ENCODE measurements at regions not wholly inside any gene's neighbourhood (a gene's known extent, or its start where the extent isn't known, plus 50 kb on each side); places are given as distances from the start of the nearest gene placed in this dataset.
A peak's percentile ranks its signal among the peaks of the same experiment; 100 is the strongest.

- H3K27me3 ChIP-seq = no peaks in the 10 kb centered on the region
- H3K27ac ChIP-seq = no peak overlapping the region
- H3K36me3 ChIP-seq = no peaks in the 10 kb centered on the region
- no peaks in the 10 kb centered on the region for H3K9me3 ChIP-seq (replicated peaks)
- no peak overlapping the region for H3K4me3 ChIP-seq
- DNase-seq = peak in 1 of 2 experiments; percentile 13
- H3K4me1 ChIP-seq = peaks cover 5% of the 10 kb centered on the region; the same call in 1 of the 2 replicates
Measured at GRCh38 chr18:75544496-75544895, 117.0 kb upstream of the SMIM21 start.

DNA sequence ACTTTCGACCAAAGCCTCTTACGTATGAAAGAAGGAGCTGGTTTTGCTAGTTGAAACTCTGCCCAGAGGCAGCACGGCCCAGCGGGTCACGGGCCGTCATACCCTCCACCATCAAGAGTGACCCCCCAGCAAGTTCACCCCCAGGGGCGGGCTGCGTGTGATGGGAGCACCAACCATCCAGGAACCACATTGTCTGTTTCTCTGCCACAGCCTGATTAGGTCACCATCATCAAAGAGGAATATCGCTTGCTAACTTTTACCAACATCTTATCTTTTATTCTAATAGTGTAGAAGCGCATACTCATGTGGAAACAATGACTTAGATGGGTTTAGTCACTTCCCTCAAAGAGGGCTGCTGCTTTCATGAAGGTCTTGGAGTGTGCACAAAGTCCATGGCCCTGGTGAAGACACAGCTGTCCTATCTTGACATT, 116.6 kb upstream of the SMIM21 start:
- no peaks in the 10 kb centered on the region for H3K9me3 ChIP-seq (replicated peaks)
- no peaks in the 10 kb centered on the region for H3K27me3 ChIP-seq
- H3K4me3 ChIP-seq = no peak overlapping the region
- peaks cover 5% of the 10 kb centered on the region; the same call in 1 of the 2 replicates for H3K4me1 ChIP-seq
- H3K27ac ChIP-seq = no peak overlapping the region
- DNase-seq = no peak
- no peaks in the 10 kb centered on the region for H3K36me3 ChIP-seq

DNA sequence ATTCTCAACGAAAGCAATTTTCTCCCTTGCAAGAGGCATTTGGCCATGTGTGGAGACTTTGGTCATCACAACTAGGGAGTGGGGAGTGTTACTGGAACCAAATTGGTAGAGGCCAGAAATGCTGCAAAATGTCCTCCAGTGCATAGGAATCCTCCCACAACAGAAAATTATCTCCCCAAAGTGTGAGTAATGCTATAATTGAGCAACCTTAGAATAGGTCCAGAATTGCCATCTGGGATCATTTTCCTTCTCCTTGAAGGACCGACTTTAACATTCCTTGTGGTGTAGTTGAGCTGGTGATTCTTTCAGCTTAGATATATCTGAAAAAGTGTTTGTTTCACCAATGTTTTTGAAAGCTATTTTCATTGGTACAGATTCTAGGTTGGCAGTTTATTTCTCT, 111.2 kb upstream of the SMIM21 start:
- no peaks in the 10 kb centered on the region for H3K4me1 ChIP-seq
- no peak overlapping the region for H3K4me3 ChIP-seq
- H3K27me3 ChIP-seq = no peaks in the 10 kb centered on the region
- no peak overlapping the region for H3K27ac ChIP-seq
- H3K36me3 ChIP-seq = no peaks in the 10 kb centered on the region
- H3K9me3 ChIP-seq (replicated peaks) = no peaks in the 10 kb centered on the region
- no peak for DNase-seq

GRCh38 chr18:75533950-75534349, 106.4 kb upstream of the SMIM21 start:
- DNase-seq = peak; percentile 28 to 59
- H3K27me3 ChIP-seq = no peaks in the 10 kb centered on the region
- no peak overlapping the region for H3K4me3 ChIP-seq
- peaks cover 19% of the 10 kb centered on the region for H3K4me1 ChIP-seq
- H3K9me3 ChIP-seq (replicated peaks) = no peaks in the 10 kb centered on the region
- H3K36me3 ChIP-seq = no peaks in the 10 kb centered on the region
- no peak overlapping the region for H3K27ac ChIP-seq

DNA sequence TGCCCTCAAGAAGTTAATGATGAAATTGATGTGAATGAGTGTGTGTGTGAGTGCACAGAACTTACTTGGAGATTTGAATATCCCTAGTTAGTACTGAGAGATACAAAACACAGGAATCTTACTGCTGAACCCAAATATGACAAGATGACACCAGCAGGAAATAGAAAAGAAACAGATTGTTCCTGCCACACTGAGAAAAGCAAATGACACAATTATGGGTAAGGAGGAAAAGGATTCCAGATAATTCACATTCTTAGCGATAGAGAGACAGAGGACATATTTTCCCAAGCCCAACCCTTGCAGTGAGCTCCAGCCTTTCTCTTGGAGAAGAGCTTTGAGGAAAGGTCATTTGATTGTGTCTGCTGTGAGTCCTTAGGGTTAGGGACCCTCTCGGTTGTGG, 105.7 kb upstream of the SMIM21 start:
- H3K4me1 ChIP-seq = peaks cover 22% of the 10 kb centered on the region
- no peak for DNase-seq
- H3K4me3 ChIP-seq = no peak overlapping the region
- H3K27me3 ChIP-seq = no peaks in the 10 kb centered on the region
- H3K36me3 ChIP-seq = no peaks in the 10 kb centered on the region
- no peaks in the 10 kb centered on the region for H3K9me3 ChIP-seq (replicated peaks)
- H3K27ac ChIP-seq = no peak overlapping the region

DNA sequence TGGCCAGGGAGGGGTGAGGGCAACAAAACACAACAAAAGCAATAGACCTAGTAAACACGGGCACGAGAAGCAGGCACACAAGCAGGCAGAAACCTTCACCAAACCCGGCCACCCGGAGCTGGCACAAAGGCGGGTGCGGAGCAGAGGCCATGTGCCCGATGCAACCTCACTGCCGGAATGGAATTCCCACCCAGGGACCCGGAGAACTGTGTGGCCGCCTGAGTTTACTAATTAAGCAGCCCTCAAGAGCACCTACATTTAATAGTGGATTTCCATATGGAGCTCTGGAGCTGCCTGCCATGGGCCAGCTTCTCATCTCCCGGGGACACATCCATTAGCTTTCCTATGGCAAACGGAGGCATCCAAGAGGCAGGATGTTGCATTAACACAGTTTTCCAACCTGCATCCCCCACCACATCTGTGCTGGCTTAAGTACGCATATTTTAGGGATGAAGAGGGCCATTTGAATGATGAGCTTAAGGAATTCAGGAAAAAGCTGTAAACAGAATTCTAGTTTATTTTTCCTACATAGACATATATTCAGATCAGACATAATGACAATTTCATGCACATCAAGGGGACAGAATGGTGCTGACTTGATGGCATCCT, 104.5 kb upstream of the SMIM21 start:
- Histone ChIP-seq H3K27me3 (no peaks in the 10 kb centered on the region), H3K9me3 (replicated peaks) (no peaks in the 10 kb centered on the region), H3K4me1 (peaks cover 22% of the 10 kb centered on the region), H3K27ac (no peak overlapping the region), H3K36me3 (no peaks in the 10 kb centered on the region), H3K4me3 (no peak overlapping the region)
- DNase-seq = no peak

DNA sequence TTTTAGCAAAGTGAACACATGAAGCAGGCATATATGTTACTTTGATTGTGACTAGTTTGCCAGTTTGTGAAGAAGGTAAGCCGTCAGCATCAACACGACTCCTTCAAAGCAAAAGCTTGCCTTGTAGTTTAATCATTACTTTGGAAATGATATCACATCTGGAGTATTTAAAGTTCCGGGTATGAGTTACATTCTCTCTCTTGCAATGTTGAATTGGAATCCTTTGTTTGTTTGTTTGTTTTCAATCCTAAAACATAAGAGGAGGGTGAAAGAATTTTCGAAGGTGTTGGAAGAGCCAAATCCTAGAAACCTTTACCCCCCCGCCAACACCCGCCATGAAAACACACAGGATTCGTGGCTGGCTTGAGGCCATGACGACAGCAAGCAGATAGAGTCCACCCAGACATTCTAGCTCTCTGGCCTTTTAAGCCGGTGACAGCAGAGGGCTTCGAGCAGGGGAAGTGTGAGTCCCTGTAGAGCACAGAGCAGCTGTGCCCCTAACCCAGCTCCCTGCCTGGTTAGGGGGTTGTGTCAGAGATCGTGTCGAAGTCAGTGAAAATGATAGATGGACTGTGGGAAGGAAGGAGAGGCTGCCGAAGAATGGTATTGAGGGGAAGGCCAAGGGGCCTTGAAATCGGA, 103.8 kb upstream of the SMIM21 start:
- Histone ChIP-seq H3K27ac (no peak overlapping the region; the same call in 1 of the 2 replicates), H3K4me1 (peaks cover 22% of the 10 kb centered on the region), H3K36me3 (no peaks in the 10 kb centered on the region), H3K27me3 (no peaks in the 10 kb centered on the region), H3K9me3 (replicated peaks) (no peaks in the 10 kb centered on the region), H3K4me3 (no peak overlapping the region)
- DNase-seq = no peak

GRCh38 chr18:75530566-75531211, 103.2 kb upstream of the SMIM21 start:
- no peaks in the 10 kb centered on the region for H3K36me3 ChIP-seq
- H3K27ac ChIP-seq = peak overlapping the region; percentile 89
- H3K27me3 ChIP-seq = no peaks in the 10 kb centered on the region
- no peak overlapping the region for H3K4me3 ChIP-seq
- peak in 1 of 2 experiments; percentile 9 for DNase-seq
- no peaks in the 10 kb centered on the region for H3K9me3 ChIP-seq (replicated peaks)
- H3K4me1 ChIP-seq = peaks cover 22% of the 10 kb centered on the region

- no peaks in the 10 kb centered on the region for H3K36me3 ChIP-seq
- no peaks in the 10 kb centered on the region for H3K27me3 ChIP-seq
- H3K4me3 ChIP-seq = no peak overlapping the region
- peak overlapping the region; percentile 89 for H3K27ac ChIP-seq
- DNase-seq = peak in 1 of 2 experiments; percentile 22
- no peaks in the 10 kb centered on the region for H3K9me3 ChIP-seq (replicated peaks)
- H3K4me1 ChIP-seq = peaks cover 22% of the 10 kb centered on the region
Measured at GRCh38 chr18:75530118-75530517, 102.6 kb upstream of the SMIM21 start.

DNA sequence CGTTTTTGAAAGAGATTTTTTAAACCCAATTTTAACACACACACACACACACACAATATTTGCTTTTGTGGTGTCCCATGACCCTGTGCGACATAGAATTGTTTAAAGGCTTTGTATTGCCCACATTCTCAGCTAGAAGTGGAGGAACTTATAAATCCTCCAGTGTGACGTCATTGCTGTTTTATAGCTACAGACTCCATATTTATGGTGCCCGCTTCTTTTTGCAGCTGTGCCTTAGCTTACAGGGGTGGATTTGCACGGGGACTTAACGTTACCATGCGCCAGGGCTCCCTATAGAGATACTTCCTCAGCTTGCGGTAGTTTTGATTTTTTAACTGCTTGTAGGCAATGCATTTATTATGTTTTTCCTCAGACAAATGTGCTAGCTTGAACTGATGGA, 101.9 kb upstream of the SMIM21 start:
- H3K27ac ChIP-seq = peak overlapping the region; percentile 89
- H3K27me3 ChIP-seq = no peaks in the 10 kb centered on the region
- H3K4me1 ChIP-seq = peaks cover 22% of the 10 kb centered on the region
- peak overlapping the region; percentile 17 for H3K4me3 ChIP-seq
- H3K9me3 ChIP-seq (replicated peaks) = no peaks in the 10 kb centered on the region
- H3K36me3 ChIP-seq = no peaks in the 10 kb centered on the region
- DNase-seq = peak; percentile 75 to 87

DNA sequence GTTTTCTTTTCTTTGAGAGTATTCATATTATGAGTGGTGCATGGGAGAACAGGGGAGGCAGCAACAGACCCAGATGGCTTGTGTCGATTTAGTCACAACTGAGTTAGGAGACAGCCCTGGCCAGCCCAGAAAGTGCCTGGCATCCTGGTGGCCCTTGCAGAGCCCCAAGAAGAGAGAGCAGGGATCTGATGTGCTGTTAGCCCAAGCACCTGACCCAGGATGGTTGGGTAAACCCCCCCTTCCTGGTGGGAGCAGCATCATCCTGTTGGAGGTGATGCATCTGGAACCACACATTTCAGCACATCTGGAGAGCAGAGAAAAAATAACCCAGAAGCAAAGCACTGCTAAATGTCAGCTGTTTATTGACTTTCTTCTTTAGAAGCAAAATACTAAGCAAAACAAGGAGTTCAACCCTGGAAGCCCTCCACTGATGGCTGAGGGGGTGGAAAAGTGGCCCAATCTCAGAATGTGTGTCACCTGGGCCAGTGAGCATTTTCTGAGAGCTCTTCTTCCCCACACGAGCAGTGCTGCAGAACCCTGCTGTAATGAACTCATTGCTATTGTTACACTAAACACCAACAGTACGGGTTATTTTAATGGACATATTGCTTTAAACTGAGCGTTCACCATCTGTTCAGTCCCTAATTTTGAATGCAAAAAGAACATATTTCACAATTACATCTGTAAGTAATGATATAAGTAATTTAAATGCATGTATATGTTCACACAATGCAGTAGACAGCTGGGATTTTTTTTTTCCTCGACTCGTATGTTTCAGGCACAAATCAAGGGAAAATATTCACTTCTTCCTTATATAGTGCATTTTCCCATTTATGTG, 100.6 kb upstream of the SMIM21 start:
- DNase-seq = no peak
- H3K4me3 ChIP-seq = no peak overlapping the region
- peaks cover 22% of the 10 kb centered on the region for H3K4me1 ChIP-seq
- no peaks in the 10 kb centered on the region for H3K27me3 ChIP-seq
- H3K9me3 ChIP-seq (replicated peaks) = no peaks in the 10 kb centered on the region
- no peaks in the 10 kb centered on the region for H3K36me3 ChIP-seq
- no peak overlapping the region for H3K27ac ChIP-seq

- Histone ChIP-seq H3K4me3 (no peak overlapping the region), H3K36me3 (no peaks in the 10 kb centered on the region), H3K27me3 (no peaks in the 10 kb centered on the region), H3K4me1 (peaks cover 22% of the 10 kb centered on the region), H3K9me3 (replicated peaks) (no peaks in the 10 kb centered on the region), H3K27ac (no peak overlapping the region)
- no peak for DNase-seq
Measured at GRCh38 chr18:75526038-75526437, 98.5 kb upstream of the SMIM21 start.

GRCh38 chr18:75525331-75525730, 97.8 kb upstream of the SMIM21 start:
- Histone ChIP-seq H3K36me3 (no peaks in the 10 kb centered on the region), H3K4me1 (peaks cover 15% of the 10 kb centered on the region), H3K27ac (no peak overlapping the region), H3K9me3 (replicated peaks) (no peaks in the 10 kb centered on the region), H3K27me3 (no peaks in the 10 kb centered on the region), H3K4me3 (no peak overlapping the region)
- DNase-seq = no peak

DNA sequence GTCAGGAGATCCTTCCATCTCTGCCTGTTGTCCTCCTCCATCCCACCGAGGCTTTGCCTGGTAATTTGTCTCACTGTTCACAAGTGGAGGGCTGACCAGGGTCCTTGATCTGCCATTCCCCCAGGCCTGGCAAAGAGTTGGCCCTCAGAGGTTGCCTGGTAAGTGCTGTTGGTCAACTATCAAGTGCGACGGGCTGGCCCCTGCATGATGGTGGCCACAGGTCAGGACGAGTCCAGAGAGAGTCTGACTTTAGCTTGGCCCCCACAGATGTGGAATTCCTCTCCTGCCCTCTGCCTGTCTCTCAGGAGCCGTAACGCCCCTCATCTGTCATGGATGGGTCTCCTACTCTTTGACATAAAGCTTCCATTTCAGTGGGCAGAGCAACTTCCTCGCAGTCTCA, 97.3 kb upstream of the SMIM21 start:
- Histone ChIP-seq H3K4me1 (peaks cover 10% of the 10 kb centered on the region), H3K4me3 (no peak overlapping the region), H3K36me3 (no peaks in the 10 kb centered on the region), H3K27ac (no peak overlapping the region), H3K9me3 (replicated peaks) (no peaks in the 10 kb centered on the region), H3K27me3 (no peaks in the 10 kb centered on the region)
- DNase-seq = no peak

GRCh38 chr18:75524181-75524580, 96.7 kb upstream of the SMIM21 start:
- Histone ChIP-seq H3K36me3 (no peaks in the 10 kb centered on the region), H3K4me1 (peaks cover 5% of the 10 kb centered on the region; the same call in 1 of the 2 replicates), H3K27ac (no peak overlapping the region), H3K9me3 (replicated peaks) (no peaks in the 10 kb centered on the region), H3K27me3 (no peaks in the 10 kb centered on the region), H3K4me3 (no peak overlapping the region)
- DNase-seq = no peak

Data from SJCRH30 (cell line).